A549 (cell line): ENCODE measurements at regions not wholly inside any gene's neighbourhood (a gene's known extent, or its start where the extent isn't known, plus 50 kb on each side); places are given as distances from the start of the nearest gene placed in this dataset.

Source experiments
- ATOH8 ChIP-seq: fragments of 250-450 bp; sonication (Bioruptor Pico); IDR thresholded peaks from 2 replicates; pipeline ENCODE4 v1.5.0; 2020; ENCODE audit warnings: low read depth, mild to moderate bottlenecking, moderate library complexity
- CBX8 ChIP-seq: fragments of 200-600 bp; sonication (generic); IDR thresholded peaks from 2 replicates; pipeline ENCODE4 v1.6.1; 2016
- CHD2 ChIP-seq: fragments of 150-350 bp; IDR thresholded peaks from 2 replicates; pipeline ENCODE4 v1.6.1; 2014; ENCODE audit warnings: low read length; ENCODE audit not compliant: partially characterized antibody
- CTCF ChIP-seq: fragments of >200 bp; sonication (Bioruptor Twin); formaldehyde crosslinking; IDR thresholded peaks from 3 replicates; pipeline ENCODE4 v1.5.1; 2016
- EP300 ChIP-seq, 2 experiments: fragments of >200 bp; sonication (Bioruptor Twin); formaldehyde crosslinking; IDR thresholded peaks; 2 replicates in 1 of 2; 3 replicates in 1 of 2; pipeline ENCODE4 v1.6.1; 2016 to 2017
- HOXB13 ChIP-seq: fragments of 250-450 bp; sonication (Bioruptor Pico); IDR thresholded peaks from 2 replicates; pipeline ENCODE4 v1.5.0; 2020; ENCODE audit warnings: low read depth, mild to moderate bottlenecking, moderate library complexity
- JUN ChIP-seq, 2 experiments: fragments of >200 bp; sonication (Bioruptor Twin); formaldehyde crosslinking; IDR thresholded peaks; 2 replicates in 1 of 2; 3 replicates in 1 of 2; pipeline ENCODE4 v1.6.1; 2016 to 2017
- ZSCAN20 ChIP-seq: fragments of 250-450 bp; sonication (Bioruptor Pico); IDR thresholded peaks from 2 replicates; pipeline ENCODE4 v1.8.0; 2022; ENCODE audit warnings: mild to moderate bottlenecking, moderate library complexity

GRCh38 chr1:157286646-157287420, 148.6 kb upstream of the ETV3 start:
- TF ChIP-seq CTCF (no peak), HOXB13 (CRISPR knock-in tag) (no peak), ATOH8 (no peak), EP300 (IDR thresholded peaks at IDR 0.05) (no peak), ZSCAN20 (CRISPR knock-in tag) (no peak), CHD2 (no peak), CBX8 (no peak), JUN (IDR thresholded peaks at IDR 0.05) (no peak)
